Neutrophil (primary cell): ENCODE measurements at regions not wholly inside any gene's neighbourhood (a gene's known extent, or its start where the extent isn't known, plus 50 kb on each side); places are given as distances from the start of the nearest gene placed in this dataset.

Source experiments
- H3K27ac ChIP-seq: fragments of 200-600 bp; sonication (generic); 2 replicates; pipeline ENCODE4 v1.5.1; 2016; ENCODE audit warnings: mild to moderate bottlenecking, moderate library complexity
- H3K27me3 ChIP-seq: fragments of 200-600 bp; sonication (generic); 2 replicates; pipeline ENCODE4 v1.6.0; 2016; ENCODE audit warnings: mild to moderate bottlenecking
- H3K36me3 ChIP-seq: fragments of 200-600 bp; sonication (generic); 2 replicates; pipeline ENCODE4 v1.5.1; 2017
- H3K4me1 ChIP-seq, 2 experiments: fragments of 200-600 bp in 1 of 2; sonication (generic) in 1 of 2; 1 replicate in 1 of 2; 2 replicates in 1 of 2; pipeline versions ENCODE4 v1.5.1 to v1.6.1; 2013 to 2016; ENCODE audit warnings: low read depth in 1 of 2, low read length in 1 of 2, mild to moderate bottlenecking in 1 of 2, moderate library complexity in 1 of 2; ENCODE audit not compliant: control insufficient read depth in 1 of 2, insufficient read depth in 1 of 2
- H3K4me3 ChIP-seq, 2 experiments: fragments of 200-600 bp in 1 of 2; sonication (generic) in 1 of 2; 1 replicate in 1 of 2; 2 replicates in 1 of 2; pipeline ENCODE4 v1.5.1; 2013 to 2016; ENCODE audit warnings: low read depth in 1 of 2, low read length in 1 of 2, mild to moderate bottlenecking in 1 of 2, moderate library complexity in 1 of 2
- H3K9me3 ChIP-seq: fragments of 200-600 bp; sonication (generic); 2 replicates; pipeline ENCODE4 v1.5.1; 2016
- CTCF ChIP-seq: fragments of 200-600 bp; sonication (generic); IDR thresholded peaks from 2 replicates; pipeline ENCODE4 v1.5.1; 2016; ENCODE audit warnings: antibody characterized with exemption

GRCh38 chr4:1574601-1575417 lies 109.3 kb downstream of the FAM53A start:
- Histone ChIP-seq H3K36me3 (no peaks in the 10 kb centered on the region), H3K9me3 (no peaks in the 10 kb centered on the region), H3K27ac (no peak overlapping the region), H3K4me1 (peaks cover 0 to 9% of the 10 kb centered on the region in 2 experiments), H3K27me3 (peaks cover 8% of the 10 kb centered on the region), H3K4me3 (no peak overlapping the region)
- no peak for TF ChIP-seq CTCF

GRCh38 chr4:1573830-1574459 lies 110.2 kb downstream of the FAM53A start:
- Histone ChIP-seq H3K36me3 (no peaks in the 10 kb centered on the region), H3K27me3 (peaks cover 17% of the 10 kb centered on the region), H3K4me1 (peaks cover 0 to 6% of the 10 kb centered on the region in 2 experiments), H3K9me3 (no peaks in the 10 kb centered on the region), H3K27ac (no peak overlapping the region), H3K4me3 (no peak overlapping the region)
- no peak for TF ChIP-seq CTCF

GRCh38 chr4:1572964-1573720 lies 111.0 kb downstream of the FAM53A start:
- Histone ChIP-seq H3K27ac (no peak overlapping the region), H3K36me3 (no peaks in the 10 kb centered on the region), H3K4me1 (no peaks in the 10 kb centered on the region), H3K27me3 (peaks cover 19% of the 10 kb centered on the region), H3K4me3 (no peak overlapping the region), H3K9me3 (no peaks in the 10 kb centered on the region)
- no peak for TF ChIP-seq CTCF

- peaks cover 22% of the 10 kb centered on the region for H3K27me3 ChIP-seq
- TF ChIP-seq CTCF = no peak
- H3K4me3 ChIP-seq = no peak overlapping the region
- no peaks in the 10 kb centered on the region for H3K36me3 ChIP-seq
- H3K9me3 ChIP-seq = no peaks in the 10 kb centered on the region
- H3K4me1 ChIP-seq = no peaks in the 10 kb centered on the region
- no peak overlapping the region for H3K27ac ChIP-seq
Observed at GRCh38 chr4:1572521-1572920, 111.6 kb downstream of the FAM53A start.

GRCh38 chr4:1572010-1572385 lies 112.1 kb downstream of the FAM53A start:
- H3K27ac ChIP-seq = no peak overlapping the region
- H3K36me3 ChIP-seq = no peaks in the 10 kb centered on the region
- no peaks in the 10 kb centered on the region for H3K9me3 ChIP-seq
- TF ChIP-seq CTCF = no peak
- no peak overlapping the region for H3K4me3 ChIP-seq
- peaks cover 27% of the 10 kb centered on the region for H3K27me3 ChIP-seq
- no peaks in the 10 kb centered on the region for H3K4me1 ChIP-seq
